ENCODE measurements at regions not wholly inside any gene's neighbourhood (a gene's known extent, or its start where the extent isn't known, plus 50 kb on each side); places are given as distances from the start of the nearest gene placed in this dataset.

GRCh38 chr12:92614502-92614901 is 88.3 kb upstream of the PLEKHG7 start:
- no peaks in the 10 kb centered on the region for H3K27me3 ChIP-seq (ENCODE audit: control insufficient read depth, insufficient read depth)
- intact Hi-C loops (cut with DNase I) = no loop called here
- no peak overlapping the region for H3K4me3 ChIP-seq (ENCODE audit: low read length)

DNA sequence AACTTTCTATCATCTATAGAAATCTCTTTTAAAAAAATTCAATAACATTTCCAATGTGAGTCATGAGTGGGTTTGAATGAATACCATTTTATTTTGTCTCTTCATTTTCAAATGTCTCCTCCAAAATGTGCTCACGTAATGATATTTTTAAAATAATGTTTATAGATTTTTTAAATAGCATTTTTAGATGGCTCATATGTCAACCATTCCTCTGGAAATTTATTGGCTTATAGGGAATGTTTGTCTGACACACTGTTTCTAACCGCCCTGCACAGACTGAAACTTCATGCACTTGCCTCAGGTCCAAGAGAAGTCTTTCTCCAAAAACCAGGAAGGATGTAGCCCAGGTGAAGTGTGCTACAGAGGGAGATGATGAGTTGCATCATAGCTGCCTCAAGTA is 88.8 kb upstream of the PLEKHG7 start:
- Histone ChIP-seq H3K27me3 (ENCODE audit: control insufficient read depth, insufficient read depth) (no peaks in the 10 kb centered on the region), H3K9me3 (ENCODE audit: control insufficient read depth, low read length) (no peaks in the 10 kb centered on the region), H3K27ac (ENCODE audit: low read length) (no peak overlapping the region), H3K4me3 (ENCODE audit: low read length) (no peak overlapping the region), H3K4me1 (ENCODE audit: control insufficient read depth, insufficient read depth, low read length) (no peaks in the 10 kb centered on the region)
- WGBS = 92% methylated on average over 2 of the region's 2 CpGs
- no peak for ATAC-seq
- DNase-seq = no peak
- intact Hi-C loops (cut with DNase I) = no loop called here

More at GRCh38 chr12:92614502-92614901, 88.3 kb upstream of the PLEKHG7 start:
- Histone ChIP-seq H3K27ac (ENCODE audit: low read length) (no peak overlapping the region), H3K4me1 (ENCODE audit: control insufficient read depth, insufficient read depth, low read length) (no peaks in the 10 kb centered on the region), H3K9me3 (ENCODE audit: control insufficient read depth, low read length) (no peaks in the 10 kb centered on the region)
- WGBS = 88% methylated on average over 4 of the region's 4 CpGs
- no peak for ATAC-seq
- DNase-seq = no peak

GRCh38 chr12:92612611-92613010 is 90.2 kb upstream of the PLEKHG7 start:
- intact Hi-C loops (cut with DNase I) = no loop called here
- WGBS = 93% methylated on average over 2 of the region's 2 CpGs
- ATAC-seq = no peak

GRCh38 chr12:92608151-92609091 is 94.4 kb upstream of the PLEKHG7 start:
- ATAC-seq (peak; percentile 28 to 31), DNase-seq (no peak)
- 33% methylated on average over 8 of the region's 8 CpGs for WGBS
- H3K4me3 ChIP-seq (ENCODE audit: low read length) = no peak overlapping the region
- H3K27ac ChIP-seq (ENCODE audit: low read length) = no peak overlapping the region
- intact Hi-C loops (cut with DNase I) = no loop called here
- H3K9me3 ChIP-seq (ENCODE audit: control insufficient read depth, low read length) = no peaks in the 10 kb centered on the region
- no peaks in the 10 kb centered on the region for H3K27me3 ChIP-seq (ENCODE audit: control insufficient read depth, insufficient read depth)
- peaks cover 3% of the 10 kb centered on the region for H3K4me1 ChIP-seq (ENCODE audit: control insufficient read depth, insufficient read depth, low read length)

More at GRCh38 chr12:92612611-92613010, 90.2 kb upstream of the PLEKHG7 start:
- Histone ChIP-seq H3K4me1 (ENCODE audit: control insufficient read depth, insufficient read depth, low read length) (no peaks in the 10 kb centered on the region), H3K9me3 (ENCODE audit: control insufficient read depth, low read length) (no peaks in the 10 kb centered on the region), H3K27ac (ENCODE audit: low read length) (no peak overlapping the region), H3K27me3 (ENCODE audit: control insufficient read depth, insufficient read depth) (no peaks in the 10 kb centered on the region), H3K4me3 (ENCODE audit: low read length) (no peak overlapping the region)
- no peak for DNase-seq

GRCh38 chr12:92606956-92607355 is 95.8 kb upstream of the PLEKHG7 start:
- H3K4me1 ChIP-seq (ENCODE audit: control insufficient read depth, insufficient read depth, low read length) = peaks cover 3% of the 10 kb centered on the region
- H3K27me3 ChIP-seq (ENCODE audit: control insufficient read depth, insufficient read depth) = no peaks in the 10 kb centered on the region
- ATAC-seq = no peak
- no peak for DNase-seq
- intact Hi-C loops (cut with DNase I) = no loop called here
- no peaks in the 10 kb centered on the region for H3K9me3 ChIP-seq (ENCODE audit: control insufficient read depth, low read length)
- no peak overlapping the region for H3K4me3 ChIP-seq (ENCODE audit: low read length)
- 86% methylated on average over 2 of the region's 2 CpGs for WGBS
- H3K27ac ChIP-seq (ENCODE audit: low read length) = no peak overlapping the region

GRCh38 chr12:92605621-92606170 is 97.1 kb upstream of the PLEKHG7 start:
- H3K4me3 ChIP-seq (ENCODE audit: low read length) = no peak overlapping the region
- H3K27ac ChIP-seq (ENCODE audit: low read length) = no peak overlapping the region
- 98% methylated on average over 3 of the region's 3 CpGs for WGBS
- peaks cover 3% of the 10 kb centered on the region for H3K4me1 ChIP-seq (ENCODE audit: control insufficient read depth, insufficient read depth, low read length)
- no peaks in the 10 kb centered on the region for H3K27me3 ChIP-seq (ENCODE audit: control insufficient read depth, insufficient read depth)
- intact Hi-C loops (cut with DNase I) = no loop called here
- DNase-seq (no peak), ATAC-seq (no peak)
- no peaks in the 10 kb centered on the region for H3K9me3 ChIP-seq (ENCODE audit: control insufficient read depth, low read length)

GRCh38 chr12:92604786-92605185 is 98.0 kb upstream of the PLEKHG7 start:
- Histone ChIP-seq H3K4me3 (ENCODE audit: low read length) (no peak overlapping the region), H3K27ac (ENCODE audit: low read length) (no peak overlapping the region), H3K9me3 (ENCODE audit: control insufficient read depth, low read length) (peaks cover 4% of the 10 kb centered on the region), H3K27me3 (ENCODE audit: control insufficient read depth, insufficient read depth) (no peaks in the 10 kb centered on the region), H3K4me1 (ENCODE audit: control insufficient read depth, insufficient read depth, low read length) (peaks cover 3% of the 10 kb centered on the region)
- no peak for DNase-seq
- intact Hi-C loops (cut with DNase I) = no loop called here
- ATAC-seq = no peak

DNA sequence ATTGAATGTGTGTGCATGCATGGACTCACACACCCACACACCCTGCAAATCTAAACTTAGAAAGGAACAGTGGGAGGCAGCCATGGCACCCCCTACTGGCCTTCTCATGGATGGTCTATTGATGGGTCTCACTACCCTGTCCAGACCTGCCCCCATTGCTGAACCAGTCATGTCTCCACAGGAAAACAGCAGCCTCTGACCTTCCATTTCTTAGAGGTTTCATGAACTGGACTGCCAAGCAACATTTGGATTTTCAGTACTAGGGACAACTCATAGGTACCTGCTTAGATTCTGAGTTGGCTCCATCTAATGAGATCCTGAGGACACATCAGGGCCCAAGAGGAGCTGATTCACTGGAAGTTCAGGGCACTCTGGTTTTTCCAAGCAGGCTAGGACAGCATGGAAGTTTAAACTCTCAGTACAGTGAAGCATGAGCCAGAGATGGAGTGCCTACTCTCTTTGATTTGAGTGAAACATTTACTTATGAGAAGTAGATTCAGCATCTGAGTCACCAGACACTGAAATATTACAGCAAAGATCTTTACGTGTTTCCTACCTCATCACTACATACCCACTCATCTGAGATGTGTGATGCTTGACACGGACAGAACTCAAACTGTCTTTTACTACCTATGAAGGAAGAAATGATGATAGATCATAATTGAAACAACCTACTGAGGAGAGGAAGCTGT is 98.9 kb upstream of the PLEKHG7 start:
- no peak overlapping the region for H3K27ac ChIP-seq (ENCODE audit: low read length)
- peaks cover 4% of the 10 kb centered on the region for H3K9me3 ChIP-seq (ENCODE audit: control insufficient read depth, low read length)
- H3K4me1 ChIP-seq (ENCODE audit: control insufficient read depth, insufficient read depth, low read length) = peaks cover 3% of the 10 kb centered on the region
- no peak for ATAC-seq
- DNase-seq = no peak
- 88% methylated on average over 2 of the region's 2 CpGs for WGBS
- no peak overlapping the region for H3K4me3 ChIP-seq (ENCODE audit: low read length)
- H3K27me3 ChIP-seq (ENCODE audit: control insufficient read depth, insufficient read depth) = no peaks in the 10 kb centered on the region
- intact Hi-C loops (cut with DNase I) = no loop called here

DNA sequence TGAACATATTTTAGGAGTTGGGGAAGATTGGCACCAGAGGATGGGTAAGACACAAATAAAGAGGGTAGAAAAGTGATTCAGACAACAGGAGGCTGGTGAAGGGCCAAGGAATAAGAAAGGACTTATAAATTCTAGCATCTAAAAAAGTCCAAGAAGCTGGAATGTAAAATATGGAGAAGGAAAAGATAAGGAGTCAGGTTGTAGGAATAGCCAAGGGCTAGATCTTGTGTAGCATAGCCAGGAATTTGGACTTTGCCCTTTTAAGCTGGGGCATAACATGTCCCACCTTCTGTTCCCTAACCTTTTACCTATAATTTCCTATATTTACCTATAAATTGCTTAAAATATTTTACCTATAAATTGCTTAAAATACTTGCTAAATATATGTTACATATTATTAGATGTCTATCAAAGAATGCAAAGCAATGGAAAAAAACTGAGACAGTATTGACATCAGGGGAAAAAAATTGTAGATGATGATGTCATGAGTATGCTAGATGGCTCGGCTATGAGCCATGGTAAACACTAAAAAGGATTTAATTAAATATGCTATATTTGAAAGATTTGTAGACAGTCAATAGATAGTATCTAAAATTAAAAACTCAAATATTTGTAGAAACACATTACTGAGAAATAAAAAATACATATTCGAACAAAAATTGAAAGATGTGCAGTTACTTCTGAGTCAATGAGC is 99.7 kb upstream of the PLEKHG7 start:
- no peak overlapping the region for H3K27ac ChIP-seq (ENCODE audit: low read length)
- DNase-seq = no peak
- no peak for ATAC-seq
- H3K9me3 ChIP-seq (ENCODE audit: control insufficient read depth, low read length) = peaks cover 4% of the 10 kb centered on the region
- WGBS = 83% methylated on average over 2 of the region's 2 CpGs
- H3K4me1 ChIP-seq (ENCODE audit: control insufficient read depth, insufficient read depth, low read length) = peaks cover 3% of the 10 kb centered on the region
- no peak overlapping the region for H3K4me3 ChIP-seq (ENCODE audit: low read length)
- no peaks in the 10 kb centered on the region for H3K27me3 ChIP-seq (ENCODE audit: control insufficient read depth, insufficient read depth)
- intact Hi-C loops (cut with DNase I) = no loop called here

DNA sequence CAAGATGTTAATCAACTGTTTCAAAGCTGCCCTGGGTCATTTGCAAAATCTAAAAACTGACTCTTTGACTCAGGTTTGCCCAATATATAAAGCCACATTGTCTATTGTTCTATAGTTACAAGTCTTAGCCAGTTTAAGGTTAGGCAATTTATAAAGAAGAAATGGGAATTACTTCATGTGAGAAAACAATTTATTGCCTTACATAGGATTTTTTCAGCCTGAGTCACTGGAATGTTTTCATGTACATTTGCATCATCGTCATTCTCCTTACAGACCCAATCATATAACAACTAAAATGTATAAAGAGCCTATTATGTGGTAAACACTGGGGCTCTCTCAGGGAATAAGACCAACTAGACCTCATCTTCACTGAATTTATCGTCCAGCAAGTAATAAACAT is 100.3 kb upstream of the PLEKHG7 start:
- no peak for DNase-seq
- 72% methylated on average over 2 of the region's 2 CpGs for WGBS
- no peaks in the 10 kb centered on the region for H3K27me3 ChIP-seq (ENCODE audit: control insufficient read depth, insufficient read depth)
- H3K4me3 ChIP-seq (ENCODE audit: low read length) = no peak overlapping the region
- no peak overlapping the region for H3K27ac ChIP-seq (ENCODE audit: low read length)
- intact Hi-C loops (cut with DNase I) = no loop called here
- H3K9me3 ChIP-seq (ENCODE audit: control insufficient read depth, low read length) = peaks cover 4% of the 10 kb centered on the region
- ATAC-seq = no peak
- H3K4me1 ChIP-seq (ENCODE audit: control insufficient read depth, insufficient read depth, low read length) = peaks cover 3% of the 10 kb centered on the region

GRCh38 chr12:92601680-92602079 is 101.1 kb upstream of the PLEKHG7 start:
- intact Hi-C loops (cut with DNase I) = no loop called here

More at GRCh38 chr12:92601680-92602079, 101.1 kb upstream of the PLEKHG7 start:
- H3K4me1 ChIP-seq (ENCODE audit: control insufficient read depth, insufficient read depth, low read length) = peaks cover 3% of the 10 kb centered on the region
- DNase-seq = no peak
- whole genome bisulfite sequencing = 91% methylated on average over 6 of the region's 6 CpGs
- H3K4me3 ChIP-seq (ENCODE audit: low read length) = no peak overlapping the region
- no peaks in the 10 kb centered on the region for H3K27me3 ChIP-seq (ENCODE audit: control insufficient read depth, insufficient read depth)
- peaks cover 4% of the 10 kb centered on the region for H3K9me3 ChIP-seq (ENCODE audit: control insufficient read depth, low read length)
- no peak overlapping the region for H3K27ac ChIP-seq (ENCODE audit: low read length)
- ATAC-seq = no peak

All from right cardiac atrium (tissue), 5 donors.